ENCODE measurements at regions not wholly inside any gene's neighbourhood (a gene's known extent, or its start where the extent isn't known, plus 50 kb on each side); places are given as distances from the start of the nearest gene placed in this dataset.
A peak's percentile ranks its signal among the peaks of the same experiment; 100 is the strongest.
"Not testable (repeated sequence)": the region's sequence is repeated elsewhere in the genome, so short reads cannot be mapped to it uniquely, and the experiment has no call there.

- WGBS, 2 donors (ENCODE audit: low coverage in 1 of 2) = 85 to 89% methylated on average over 3 to 7 of the region's 7 CpGs
- Histone ChIP-seq H3K4me3 (no peak overlapping the region), H3K36me3 (no peaks in the 10 kb centered on the region), H3K27ac (peak overlapping the region in 1 of 4 donors; percentile 17), H3K27me3 (no peaks in the 10 kb centered on the region), H3K9me3 (no peaks in the 10 kb centered on the region), H3K4me1 (peaks cover 7 to 35% (median 18%) of the 10 kb centered on the region in 4 donors)
- TF ChIP-seq EP300 (IDR thresholded peaks at IDR 0.05; ENCODE audit: low read depth) (no peak), POLR2A (IDR thresholded peaks at IDR 0.05) (no peak), POLR2AphosphoS5 (IDR thresholded peaks at IDR 0.05) (no peak), CTCF (IDR thresholded peaks at IDR 0.05) (no peak)
- in situ Hi-C loops (cut with MboI; ENCODE audit: low pct_ligation_motif_present in 1 of 4, low pct_unique_long_range_greater_than_20kb in 1 of 4, low sequenced_read_pairs in 3 of 4) (no loop called here), intact Hi-C loops (cut with DNase I; ENCODE audit: low total_unique reads) (no loop called here)
- DNase-seq = no peak
These were observed 72.1 kb upstream of the EPB41L1 start for GRCh38 chr20:36082315-36082915.

- 20 to 54% methylated on average over 1 to 4 of the region's 4 CpGs for WGBS, 2 donors (ENCODE audit: low coverage in 1 of 2)
- intact Hi-C loops (cut with DNase I; ENCODE audit: low total_unique reads); H3K9me3 ChIP-seq; in situ Hi-C loops (cut with MboI; ENCODE audit: low pct_ligation_motif_present in 1 of 4, low pct_unique_long_range_greater_than_20kb in 1 of 4, low sequenced_read_pairs in 3 of 4); H3K27me3 ChIP-seq; H3K4me3 ChIP-seq; H3K36me3 ChIP-seq: not testable (repeated sequence)
- H3K4me1 ChIP-seq = peaks cover 7 to 39% (median 18%) of the 10 kb centered on the region in 4 donors
- peak; percentile 49 for DNase-seq
- peak overlapping the region in 1 of 4 donors; percentile 17 for H3K27ac ChIP-seq
These were observed 71.3 kb upstream of the EPB41L1 start for GRCh38 chr20:36083200-36083599.

GRCh38 chr20:36084356-36084755, 70.2 kb upstream of the EPB41L1 start:
- intact Hi-C loops (cut with DNase I; ENCODE audit: low total_unique reads) = no loop called here
- no peak overlapping the region for H3K27ac ChIP-seq
- H3K36me3 ChIP-seq = no peaks in the 10 kb centered on the region
- no peak overlapping the region for H3K4me3 ChIP-seq
- H3K27me3 ChIP-seq = no peaks in the 10 kb centered on the region
- WGBS, 2 donors (ENCODE audit: low coverage in 1 of 2) = 83 to 86% methylated on average over 1 to 3 of the region's 3 CpGs
- peaks cover 7 to 39% (median 18%) of the 10 kb centered on the region in 4 donors for H3K4me1 ChIP-seq
- in situ Hi-C loops (cut with MboI; ENCODE audit: low pct_ligation_motif_present in 1 of 4, low pct_unique_long_range_greater_than_20kb in 1 of 4, low sequenced_read_pairs in 3 of 4) = no loop called here
- TF ChIP-seq POLR2AphosphoS5 (IDR thresholded peaks at IDR 0.05) = no peak
- TF ChIP-seq CTCF (IDR thresholded peaks at IDR 0.05) = no peak
- TF ChIP-seq POLR2A (IDR thresholded peaks at IDR 0.05) = no peak
- no peak for TF ChIP-seq EP300 (IDR thresholded peaks at IDR 0.05; ENCODE audit: low read depth)
- no peak for DNase-seq
- H3K9me3 ChIP-seq = no peaks in the 10 kb centered on the region

GRCh38 chr20:36084897-36085613, 69.5 kb upstream of the EPB41L1 start:
- 77 to 80% methylated on average over 2 to 4 of the region's 4 CpGs for WGBS, 2 donors (ENCODE audit: low coverage in 1 of 2)
- H3K36me3 ChIP-seq = no peaks in the 10 kb centered on the region
- no peak overlapping the region for H3K4me3 ChIP-seq
- in situ Hi-C loops (cut with MboI; ENCODE audit: low pct_ligation_motif_present in 1 of 4, low pct_unique_long_range_greater_than_20kb in 1 of 4, low sequenced_read_pairs in 3 of 4) = no loop called here
- DNase-seq = no peak
- intact Hi-C loops (cut with DNase I; ENCODE audit: low total_unique reads) = no loop called here
- H3K9me3 ChIP-seq = no peaks in the 10 kb centered on the region
- no peak for TF ChIP-seq POLR2A (IDR thresholded peaks at IDR 0.05)
- TF ChIP-seq CTCF (IDR thresholded peaks at IDR 0.05) = no peak
- TF ChIP-seq EP300 (IDR thresholded peaks at IDR 0.05; ENCODE audit: low read depth) = no peak
- no peak for TF ChIP-seq POLR2AphosphoS5 (IDR thresholded peaks at IDR 0.05)
- H3K4me1 ChIP-seq = peaks cover 7 to 39% (median 18%) of the 10 kb centered on the region in 4 donors
- H3K27me3 ChIP-seq = no peaks in the 10 kb centered on the region
- peak overlapping the region; percentile 32 to 80 (median 70) for H3K27ac ChIP-seq
